Fibroblast of skin of right quadriceps (primary cell): ENCODE measurements at regions not wholly inside any gene's neighbourhood (a gene's known extent, or its start where the extent isn't known, plus 50 kb on each side); places are given as distances from the start of the nearest gene placed in this dataset.

Source experiments
- DNase-seq: peaks from one replicate; pipeline ENCODE4 v3.0.0-alpha.2; 2013

GRCh38 chr12:39043424-39043822, 138.0 kb upstream of the CPNE8 start:
- no peak for DNase-seq

GRCh38 chr12:39040275-39040674, 134.9 kb upstream of the CPNE8 start:
- DNase-seq: no peak

DNA sequence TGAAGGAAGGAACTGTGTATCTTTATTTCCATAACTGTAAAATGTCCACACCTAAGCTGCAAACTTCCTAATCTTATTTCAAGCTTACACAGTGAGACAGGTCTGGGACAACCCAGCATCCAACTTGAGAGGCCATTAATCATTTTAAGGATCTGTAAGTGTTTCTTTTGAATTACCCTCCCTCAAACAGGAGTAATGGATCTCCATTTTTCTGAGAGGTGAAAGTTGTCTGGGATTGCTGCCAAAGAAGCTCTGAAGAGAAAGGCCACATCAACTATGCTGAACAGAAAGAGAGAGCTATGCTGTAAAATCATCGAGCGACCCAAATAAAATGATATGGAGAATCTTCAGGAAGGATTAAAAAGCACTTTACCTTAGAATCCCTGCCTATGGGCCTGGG, 131.7 kb upstream of the CPNE8 start:
- no peak for DNase-seq

DNA sequence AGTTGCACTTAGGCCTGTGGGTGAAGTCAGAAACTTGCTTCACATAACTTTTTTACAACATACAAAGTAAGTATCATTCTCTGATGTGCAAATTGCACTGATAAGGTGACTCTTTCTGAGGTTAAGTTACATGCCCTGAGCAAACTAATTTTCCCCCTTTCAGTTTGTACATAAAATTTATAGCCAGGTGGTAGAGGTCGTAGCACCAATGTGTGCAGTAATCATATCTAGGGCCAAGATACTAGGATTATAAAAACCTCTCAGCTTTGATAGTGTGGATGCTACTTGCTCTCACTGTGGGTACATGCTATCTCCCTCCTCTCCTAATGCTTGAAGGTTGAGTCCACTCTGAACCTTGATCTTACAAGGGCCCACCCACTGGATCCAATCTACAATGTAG, 130.7 kb upstream of the CPNE8 start:
- DNase-seq: no peak

- DNase-seq: no peak
Measured at GRCh38 chr12:39033782-39034181, 128.4 kb upstream of the CPNE8 start.

- DNase-seq: no peak
Measured at GRCh38 chr12:39032448-39032847, 127.1 kb upstream of the CPNE8 start.

GRCh38 chr12:39032034-39032433, 126.6 kb upstream of the CPNE8 start:
- DNase-seq: no peak

- no peak for DNase-seq
Measured at GRCh38 chr12:39028382-39028781, 123.0 kb upstream of the CPNE8 start.

GRCh38 chr12:39012870-39013269, 107.5 kb upstream of the CPNE8 start:
- DNase-seq: peak; percentile 2

DNA sequence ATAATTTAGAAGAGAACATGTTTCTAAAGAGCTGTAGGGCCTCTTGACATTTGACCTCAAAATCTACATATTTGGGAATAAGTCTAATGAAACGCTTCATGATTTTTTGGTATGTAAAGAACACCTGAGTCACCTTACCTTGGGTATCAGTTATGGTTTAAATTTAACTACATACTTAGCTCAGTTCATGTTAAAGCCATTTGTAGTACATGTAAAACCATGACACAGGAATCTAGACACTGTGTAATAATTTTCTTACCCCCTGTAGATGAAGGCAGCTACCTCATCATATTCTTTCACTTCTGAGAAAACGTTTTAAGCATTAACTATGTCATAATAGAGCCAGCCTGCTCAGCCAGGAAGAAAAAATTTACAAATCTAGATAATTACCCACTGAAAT, 105.8 kb upstream of the CPNE8 start:
- DNase-seq: no peak

DNA sequence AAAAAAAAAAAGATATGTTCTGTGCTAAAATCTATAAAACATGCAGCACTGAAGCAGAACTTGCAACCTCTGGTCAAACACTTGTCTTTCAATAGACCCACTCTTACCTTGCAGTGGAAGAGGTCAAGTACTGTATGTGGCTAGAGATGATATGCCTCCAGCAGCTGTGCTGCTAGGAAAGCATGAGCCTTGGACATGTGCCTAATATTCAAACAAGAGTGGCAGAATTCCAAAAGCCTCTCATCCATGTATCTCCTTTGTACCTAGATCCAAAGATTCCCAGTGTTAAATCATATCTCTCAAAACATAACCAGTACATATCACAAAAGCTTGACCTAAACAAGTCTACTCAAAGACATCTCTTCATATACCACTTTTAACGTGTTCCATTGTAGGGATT, 105.0 kb upstream of the CPNE8 start:
- no peak for DNase-seq

DNA sequence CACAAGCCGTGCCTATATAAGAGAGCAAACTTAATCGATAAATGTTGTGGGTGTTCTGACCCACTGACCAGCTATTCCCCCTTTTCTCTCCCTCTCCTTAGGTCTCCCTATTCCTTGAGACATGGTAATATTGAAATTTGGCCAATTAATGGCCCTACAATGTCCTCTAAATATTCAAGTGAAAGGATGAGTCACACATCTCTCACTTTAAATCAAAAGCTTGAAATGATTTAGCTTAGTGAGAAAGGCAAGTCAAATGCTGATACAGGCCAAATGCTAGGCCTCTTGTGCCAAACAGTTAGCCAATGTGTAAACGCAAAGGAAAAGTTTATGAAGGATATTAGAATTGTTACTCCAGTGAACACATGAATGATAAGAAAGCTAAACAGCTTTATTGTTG, 102.2 kb upstream of the CPNE8 start:
- DNase-seq: no peak

DNA sequence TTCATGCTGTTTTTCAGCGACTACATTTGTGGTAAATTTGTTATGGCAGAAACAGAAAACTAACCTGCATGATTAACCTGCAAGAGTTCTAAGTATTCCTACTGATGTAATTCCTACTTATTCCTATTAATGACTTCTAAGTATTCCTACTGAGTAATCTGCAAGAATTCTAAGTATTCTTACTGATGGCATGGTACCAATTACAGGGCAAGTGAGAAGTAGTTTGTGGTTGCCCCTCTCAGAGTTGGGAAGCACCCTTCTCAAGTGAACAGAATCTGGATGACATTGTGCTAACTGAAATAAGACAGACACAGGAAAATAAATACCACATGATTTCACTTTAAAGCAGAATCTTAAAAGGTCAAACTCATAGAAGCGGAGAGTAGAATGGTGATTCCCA, 100.9 kb upstream of the CPNE8 start:
- DNase-seq: no peak

GRCh38 chr12:39005671-39006070, 100.3 kb upstream of the CPNE8 start:
- no peak for DNase-seq

- DNase-seq: no peak
Measured at GRCh38 chr12:39003541-39004155, 98.3 kb upstream of the CPNE8 start.

DNA sequence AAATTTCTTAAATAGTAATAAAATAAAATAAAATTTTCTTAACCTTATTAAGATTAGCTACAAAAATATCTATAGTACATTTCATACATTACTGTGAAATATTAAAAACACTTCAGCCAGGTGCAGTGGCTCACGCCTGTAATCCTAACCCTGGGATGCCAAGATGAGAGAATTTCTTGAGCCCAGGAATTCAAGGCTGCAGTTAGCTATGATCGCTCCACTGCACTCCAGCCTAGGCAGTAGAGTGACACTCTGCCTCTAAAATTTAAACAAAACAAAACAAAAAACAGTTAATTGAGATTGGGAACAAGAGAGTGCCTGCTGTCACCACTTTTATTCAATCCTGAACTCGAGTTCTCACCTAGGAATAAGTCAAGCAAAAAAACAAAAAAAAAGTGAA, 95.0 kb upstream of the CPNE8 start:
- DNase-seq: no peak

- no peak for DNase-seq
Measured at GRCh38 chr12:38998887-38999482, 93.6 kb upstream of the CPNE8 start.

- DNase-seq: no peak
Measured at GRCh38 chr12:38995249-38995648, 89.9 kb upstream of the CPNE8 start.

DNA sequence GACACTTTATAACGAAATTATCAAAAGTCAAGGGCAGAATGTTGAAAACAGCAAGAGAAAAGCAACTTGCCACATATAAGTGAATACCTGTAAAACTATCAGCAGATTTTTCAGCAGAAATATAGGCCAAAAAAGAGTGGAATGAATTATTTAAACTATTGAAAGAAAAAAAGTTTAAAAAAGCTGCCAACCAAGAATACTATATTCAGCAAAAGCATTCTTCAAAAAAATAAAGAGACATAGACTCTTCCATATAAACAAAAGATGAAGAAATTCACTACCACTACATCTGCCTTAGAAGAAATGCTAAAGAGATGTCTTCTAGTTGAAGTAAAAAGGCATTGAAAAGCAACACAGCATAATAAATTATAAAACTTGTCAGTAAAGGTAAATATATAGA, 80.6 kb upstream of the CPNE8 start:
- no peak for DNase-seq

- no peak for DNase-seq
Measured at GRCh38 chr12:38984388-38984787, 79.0 kb upstream of the CPNE8 start.

- DNase-seq: no peak
Measured at GRCh38 chr12:38983117-38983571, 77.8 kb upstream of the CPNE8 start.

GRCh38 chr12:38977132-38977531, 71.7 kb upstream of the CPNE8 start:
- DNase-seq: no peak

DNA sequence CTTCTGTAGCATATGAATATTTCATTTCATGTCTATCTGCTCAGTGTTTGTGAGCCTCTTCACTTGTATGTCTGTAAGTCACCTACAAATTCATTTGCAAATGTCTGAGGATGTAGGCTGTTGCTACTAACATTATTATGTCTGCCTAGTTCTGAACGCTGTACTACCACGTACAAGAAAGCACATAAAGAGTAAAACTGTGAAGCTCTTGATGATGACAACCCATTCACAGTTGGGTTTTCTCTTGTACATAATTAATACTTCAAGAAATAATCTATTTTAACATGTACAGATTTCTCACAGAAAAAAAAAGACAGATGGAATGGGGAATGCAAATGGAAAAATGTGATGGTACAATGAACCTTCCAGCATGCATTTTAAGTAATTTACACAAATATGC, 64.3 kb upstream of the CPNE8 start:
- no peak for DNase-seq

DNA sequence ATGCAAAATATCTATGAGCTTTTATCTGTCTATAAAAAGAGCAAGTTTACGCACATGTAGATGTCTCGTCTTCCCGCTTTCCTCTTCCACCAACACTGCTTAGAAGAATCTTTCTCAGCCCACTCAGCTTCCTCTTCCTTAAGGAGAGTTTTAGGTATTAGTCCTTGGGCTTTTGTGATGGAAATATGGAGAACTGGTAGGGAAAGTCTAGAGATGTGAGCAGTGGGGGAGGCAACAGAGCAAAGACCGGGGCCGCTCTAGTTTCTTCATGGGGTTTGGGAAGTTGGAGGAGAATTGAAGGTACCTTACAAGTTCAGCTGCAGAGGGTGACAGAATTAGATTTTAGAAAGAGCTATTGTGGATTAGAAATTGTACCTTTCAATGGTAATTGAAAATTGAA, 56.3 kb upstream of the CPNE8 start:
- no peak for DNase-seq

DNA sequence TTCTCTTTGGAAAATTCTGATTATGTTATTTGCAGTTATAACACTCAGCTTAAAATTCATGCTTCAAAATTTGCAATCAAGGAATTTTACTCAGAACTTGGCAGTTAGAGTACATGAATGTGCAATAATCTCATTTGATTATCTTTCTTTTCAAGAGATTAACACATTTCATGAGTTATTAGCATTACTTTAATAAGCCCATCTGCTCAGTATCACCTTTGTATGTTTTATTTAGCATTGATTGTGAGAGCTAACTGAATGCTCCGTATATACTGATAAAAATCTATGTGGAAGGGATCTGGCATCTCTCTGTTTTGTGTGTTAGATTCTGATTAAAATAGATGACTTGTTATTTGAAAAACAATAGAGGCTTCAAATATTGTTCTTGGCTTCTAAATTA, 55.6 kb upstream of the CPNE8 start:
- DNase-seq: no peak
